Neutrophil (primary cell): ENCODE measurements at regions not wholly inside any gene's neighbourhood (a gene's known extent, or its start where the extent isn't known, plus 50 kb on each side); places are given as distances from the start of the nearest gene placed in this dataset.

Source experiments
- H3K27ac ChIP-seq: fragments of 200-600 bp; sonication (generic); 2 replicates; pipeline ENCODE4 v1.5.1; 2016; ENCODE audit warnings: mild to moderate bottlenecking, moderate library complexity
- H3K27me3 ChIP-seq: fragments of 200-600 bp; sonication (generic); 2 replicates; pipeline ENCODE4 v1.6.0; 2016; ENCODE audit warnings: mild to moderate bottlenecking
- H3K36me3 ChIP-seq: fragments of 200-600 bp; sonication (generic); 2 replicates; pipeline ENCODE4 v1.5.1; 2017
- H3K4me1 ChIP-seq, 2 experiments: fragments of 200-600 bp in 1 of 2; sonication (generic) in 1 of 2; 1 replicate in 1 of 2; 2 replicates in 1 of 2; pipeline versions ENCODE4 v1.5.1 to v1.6.1; 2013 to 2016; ENCODE audit warnings: low read depth in 1 of 2, low read length in 1 of 2, mild to moderate bottlenecking in 1 of 2, moderate library complexity in 1 of 2; ENCODE audit not compliant: control insufficient read depth in 1 of 2, insufficient read depth in 1 of 2
- H3K4me3 ChIP-seq, 2 experiments: fragments of 200-600 bp in 1 of 2; sonication (generic) in 1 of 2; 1 replicate in 1 of 2; 2 replicates in 1 of 2; pipeline ENCODE4 v1.5.1; 2013 to 2016; ENCODE audit warnings: low read depth in 1 of 2, low read length in 1 of 2, mild to moderate bottlenecking in 1 of 2, moderate library complexity in 1 of 2
- H3K9me3 ChIP-seq: fragments of 200-600 bp; sonication (generic); 2 replicates; pipeline ENCODE4 v1.5.1; 2016
- CTCF ChIP-seq: fragments of 200-600 bp; sonication (generic); IDR thresholded peaks from 2 replicates; pipeline ENCODE4 v1.5.1; 2016; ENCODE audit warnings: antibody characterized with exemption

GRCh38 chr18:39594206-39594605 lies 2028.6 kb upstream of the CELF4 start:
- Histone ChIP-seq H3K27me3 (no peaks in the 10 kb centered on the region), H3K4me3 (no peak overlapping the region), H3K9me3 (no peaks in the 10 kb centered on the region), H3K4me1 (no peaks in the 10 kb centered on the region), H3K36me3 (no peaks in the 10 kb centered on the region), H3K27ac (no peak overlapping the region)
- TF ChIP-seq CTCF = no peak

GRCh38 chr18:39591649-39592048 lies 2026.1 kb upstream of the CELF4 start:
- no peak overlapping the region for H3K4me3 ChIP-seq
- no peaks in the 10 kb centered on the region for H3K36me3 ChIP-seq

GRCh38 chr18:39589496-39589895 lies 2023.9 kb upstream of the CELF4 start:
- TF ChIP-seq CTCF = no peak
- Histone ChIP-seq H3K9me3 (no peaks in the 10 kb centered on the region), H3K4me3 (no peak overlapping the region), H3K36me3 (no peaks in the 10 kb centered on the region), H3K4me1 (peaks cover 0 to 8% of the 10 kb centered on the region in 2 experiments), H3K27ac (no peak overlapping the region), H3K27me3 (no peaks in the 10 kb centered on the region)

More at GRCh38 chr18:39591649-39592048, 2026.1 kb upstream of the CELF4 start:
- H3K4me1 ChIP-seq = peaks cover 0 to 5% of the 10 kb centered on the region in 2 experiments
- H3K27ac ChIP-seq = no peak overlapping the region
- H3K9me3 ChIP-seq = no peaks in the 10 kb centered on the region
- H3K27me3 ChIP-seq = no peaks in the 10 kb centered on the region
- TF ChIP-seq CTCF = no peak

- Histone ChIP-seq H3K9me3 (no peaks in the 10 kb centered on the region), H3K27me3 (no peaks in the 10 kb centered on the region), H3K27ac (no peak overlapping the region), H3K4me3 (no peak overlapping the region), H3K4me1 (peaks cover 0 to 8% of the 10 kb centered on the region in 2 experiments), H3K36me3 (no peaks in the 10 kb centered on the region)
- no peak for TF ChIP-seq CTCF
These were observed 2022.0 kb upstream of the CELF4 start for GRCh38 chr18:39587586-39587985.

- Histone ChIP-seq H3K27ac (no peak overlapping the region), H3K9me3 (no peaks in the 10 kb centered on the region), H3K4me1 (peaks cover 0 to 8% of the 10 kb centered on the region in 2 experiments), H3K4me3 (no peak overlapping the region), H3K36me3 (no peaks in the 10 kb centered on the region), H3K27me3 (no peaks in the 10 kb centered on the region)
- TF ChIP-seq CTCF = no peak
These were observed 2021.1 kb upstream of the CELF4 start for GRCh38 chr18:39586741-39587140.

- Histone ChIP-seq H3K36me3 (no peaks in the 10 kb centered on the region), H3K4me1 (no peaks in the 10 kb centered on the region), H3K9me3 (no peaks in the 10 kb centered on the region), H3K4me3 (no peak overlapping the region), H3K27ac (no peak overlapping the region), H3K27me3 (no peaks in the 10 kb centered on the region)
- TF ChIP-seq CTCF = no peak
These were observed 2009.3 kb upstream of the CELF4 start for GRCh38 chr18:39574897-39575296.
